ENCODE measurements at regions not wholly inside any gene's neighbourhood (a gene's known extent, or its start where the extent isn't known, plus 50 kb on each side); places are given as distances from the start of the nearest gene placed in this dataset.

DNA sequence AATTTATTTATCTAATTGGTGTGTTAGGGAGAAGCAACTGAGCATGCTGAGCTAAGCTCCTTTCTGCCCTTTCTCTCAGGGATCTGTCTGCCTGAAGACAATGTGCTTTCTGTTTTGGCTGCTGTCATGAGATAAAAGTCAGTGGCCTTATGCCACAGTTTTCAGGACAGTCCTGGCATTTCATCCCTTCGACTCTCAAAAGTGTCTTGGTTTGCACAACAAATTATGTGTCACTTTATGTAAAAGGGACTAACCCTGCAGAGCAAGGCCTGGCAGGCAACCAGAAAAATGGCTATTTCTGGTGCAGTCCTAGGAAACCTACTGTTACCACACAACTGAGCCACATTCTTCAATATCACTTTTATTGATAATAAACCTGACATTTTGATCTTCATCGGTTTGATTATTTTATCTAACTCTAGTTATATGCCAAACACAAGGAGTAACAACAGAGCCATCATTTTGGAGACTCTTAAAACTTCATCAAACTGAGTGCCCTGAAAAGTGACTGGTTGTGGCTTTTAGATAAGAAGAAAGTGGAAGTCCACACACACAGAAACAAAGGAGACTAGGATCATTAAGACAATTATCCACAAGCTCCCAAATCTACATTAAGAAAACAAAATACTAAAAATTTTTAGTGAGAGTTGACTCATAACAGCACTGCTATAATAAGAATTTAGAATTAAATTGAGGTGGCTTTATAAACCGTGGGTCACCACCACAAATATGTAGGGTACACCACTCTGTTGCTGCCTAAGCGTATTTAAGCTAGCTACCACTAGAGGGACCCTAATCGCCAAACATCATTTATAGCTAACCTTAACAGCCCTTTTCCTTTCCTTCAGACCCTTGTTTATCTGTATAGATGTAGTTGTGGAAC lies 95.9 kb upstream of the PTPN13 start:
- intact Hi-C loops (cut with DNase I) = loop anchor here (10.0 kb wide), 1 partner anchor 397 kb away; the partner anchor contains the start of gene C4orf36
- H3K4me3 ChIP-seq = no peak overlapping the region
- no peaks in the 10 kb centered on the region for H3K27me3 ChIP-seq
- no peak for DNase-seq (ENCODE audit: extremely low spot score in 2 of 2)
- no peaks in the 10 kb centered on the region for H3K36me3 ChIP-seq
- H3K4me1 ChIP-seq = peaks cover 17% of the 10 kb centered on the region
- H3K27ac ChIP-seq = peak overlapping the region; percentile 22
- no peaks in the 10 kb centered on the region for H3K9me3 ChIP-seq
- TF ChIP-seq, protein P1, sequence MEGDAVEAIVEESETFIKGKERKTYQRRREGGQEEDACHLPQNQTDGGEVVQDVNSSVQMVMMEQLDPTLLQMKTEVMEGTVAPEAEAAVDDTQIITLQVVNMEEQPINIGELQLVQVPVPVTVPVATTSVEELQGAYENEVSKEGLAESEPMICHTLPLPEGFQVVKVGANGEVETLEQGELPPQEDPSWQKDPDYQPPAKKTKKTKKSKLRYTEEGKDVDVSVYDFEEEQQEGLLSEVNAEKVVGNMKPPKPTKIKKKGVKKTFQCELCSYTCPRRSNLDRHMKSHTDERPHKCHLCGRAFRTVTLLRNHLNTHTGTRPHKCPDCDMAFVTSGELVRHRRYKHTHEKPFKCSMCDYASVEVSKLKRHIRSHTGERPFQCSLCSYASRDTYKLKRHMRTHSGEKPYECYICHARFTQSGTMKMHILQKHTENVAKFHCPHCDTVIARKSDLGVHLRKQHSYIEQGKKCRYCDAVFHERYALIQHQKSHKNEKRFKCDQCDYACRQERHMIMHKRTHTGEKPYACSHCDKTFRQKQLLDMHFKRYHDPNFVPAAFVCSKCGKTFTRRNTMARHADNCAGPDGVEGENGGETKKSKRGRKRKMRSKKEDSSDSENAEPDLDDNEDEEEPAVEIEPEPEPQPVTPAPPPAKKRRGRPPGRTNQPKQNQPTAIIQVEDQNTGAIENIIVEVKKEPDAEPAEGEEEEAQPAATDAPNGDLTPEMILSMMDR (IDR thresholded peaks at IDR 0.05) = peak; percentile 56 to 83 (median 56)
- TF ChIP-seq POLR2AphosphoS5 (IDR thresholded peaks at IDR 0.05; ENCODE audit: insufficient read depth in 1 of 2, low read depth in 1 of 2) = no peak

GRCh38 chr4:86498863-86499166 lies 95.3 kb upstream of the PTPN13 start:
- H3K27me3 ChIP-seq = no peaks in the 10 kb centered on the region
- DNase-seq (ENCODE audit: extremely low spot score in 2 of 2) = no peak
- no peak overlapping the region for H3K4me3 ChIP-seq
- peak overlapping the region; percentile 22 for H3K27ac ChIP-seq
- no peaks in the 10 kb centered on the region for H3K36me3 ChIP-seq
- H3K9me3 ChIP-seq = no peaks in the 10 kb centered on the region
- intact Hi-C loops (cut with DNase I) = loop anchor here (10.0 kb wide), 1 partner anchor 396 kb away; the partner anchor contains the start of gene C4orf36
- TF ChIP-seq, protein P1 (IDR thresholded peaks at IDR 0.05) = peak in 1 of 3 experiments; percentile 5
- TF ChIP-seq POLR2A (IDR thresholded peaks at IDR 0.05) = no peak
- H3K4me1 ChIP-seq = peaks cover 17% of the 10 kb centered on the region

DNA sequence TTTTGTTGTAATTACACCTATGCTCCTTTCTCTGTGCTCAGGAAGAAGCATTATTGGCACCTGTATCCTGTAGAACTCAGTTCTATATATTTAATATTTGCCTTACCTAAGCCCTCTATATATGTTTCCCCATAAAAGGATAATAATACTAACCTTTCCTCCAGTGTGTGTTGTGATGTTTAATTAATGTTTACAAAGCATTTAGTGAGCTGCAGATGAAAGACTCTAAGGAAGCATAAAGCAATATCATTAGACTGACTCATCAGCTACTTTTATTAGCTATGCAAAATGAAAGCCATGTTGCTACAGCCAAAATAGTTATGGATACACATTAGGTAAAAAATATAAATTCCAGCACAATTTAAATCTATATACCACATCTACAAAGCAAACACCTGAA lies 93.6 kb upstream of the PTPN13 start:
- Histone ChIP-seq H3K27ac (no peak overlapping the region), H3K9me3 (no peaks in the 10 kb centered on the region), H3K4me1 (peaks cover 17% of the 10 kb centered on the region)

DNA sequence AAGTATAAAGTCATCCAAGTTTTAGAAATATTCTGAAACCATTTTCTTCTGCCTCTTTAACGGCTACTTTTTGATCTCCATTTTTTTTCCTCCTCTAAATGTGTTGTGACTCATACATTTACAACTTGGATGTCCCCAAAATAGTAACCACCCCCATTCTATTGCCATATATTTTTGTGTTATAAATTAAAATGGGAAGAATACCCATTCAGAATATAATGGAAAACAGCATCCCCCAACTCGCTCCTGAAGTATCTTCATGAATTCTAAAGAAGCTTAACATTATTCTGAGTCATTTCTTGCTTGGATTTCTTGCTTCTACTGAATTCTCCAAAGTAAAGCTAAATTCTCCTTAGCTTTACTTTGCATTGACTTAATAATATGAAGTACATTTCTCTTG lies 92.0 kb upstream of the PTPN13 start:
- no peak overlapping the region for H3K27ac ChIP-seq
- TF ChIP-seq, protein P1 (IDR thresholded peaks at IDR 0.05) = no peak
- no peak for TF ChIP-seq POLR2AphosphoS5 (IDR thresholded peaks at IDR 0.05; ENCODE audit: insufficient read depth in 1 of 2, low read depth in 1 of 2)
- TF ChIP-seq POLR2A (IDR thresholded peaks at IDR 0.05) = no peak
- H3K9me3 ChIP-seq = no peaks in the 10 kb centered on the region
- H3K27me3 ChIP-seq = no peaks in the 10 kb centered on the region
- H3K4me3 ChIP-seq = no peak overlapping the region
- intact Hi-C loops (cut with DNase I) = no loop called here
- no peaks in the 10 kb centered on the region for H3K36me3 ChIP-seq
- H3K4me1 ChIP-seq = peaks cover 15% of the 10 kb centered on the region
- no peak for DNase-seq (ENCODE audit: extremely low spot score in 2 of 2)

More for the DNA sequence above, 93.6 kb upstream of the PTPN13 start:
- Histone ChIP-seq H3K4me3 (no peak overlapping the region), H3K36me3 (no peaks in the 10 kb centered on the region), H3K27me3 (no peaks in the 10 kb centered on the region)
- TF ChIP-seq POLR2A (IDR thresholded peaks at IDR 0.05) (no peak), POLR2AphosphoS5 (IDR thresholded peaks at IDR 0.05; ENCODE audit: insufficient read depth in 1 of 2, low read depth in 1 of 2) (no peak)
- TF ChIP-seq, protein P1 (IDR thresholded peaks at IDR 0.05) = no peak
- intact Hi-C loops (cut with DNase I) = no loop called here
- DNase-seq (ENCODE audit: extremely low spot score in 2 of 2) = no peak

- no peaks in the 10 kb centered on the region for H3K27me3 ChIP-seq
- TF ChIP-seq POLR2A (IDR thresholded peaks at IDR 0.05) (no peak), POLR2AphosphoS5 (IDR thresholded peaks at IDR 0.05; ENCODE audit: insufficient read depth in 1 of 2, low read depth in 1 of 2) (no peak)
- TF ChIP-seq, protein P1 (IDR thresholded peaks at IDR 0.05) = no peak
- no peak for DNase-seq (ENCODE audit: extremely low spot score in 2 of 2)
- no peaks in the 10 kb centered on the region for H3K36me3 ChIP-seq
- no peak overlapping the region for H3K4me3 ChIP-seq
- H3K9me3 ChIP-seq = no peaks in the 10 kb centered on the region
- intact Hi-C loops (cut with DNase I) = no loop called here
- H3K27ac ChIP-seq = no peak overlapping the region
- H3K4me1 ChIP-seq = peaks cover 18% of the 10 kb centered on the region
Observed at GRCh38 chr4:86506591-86506990, 87.5 kb upstream of the PTPN13 start.

Measured in vagina (tissue), 2 donors.